GM08714 (cell line): ENCODE measurements at regions not wholly inside any gene's neighbourhood (a gene's known extent, or its start where the extent isn't known, plus 50 kb on each side); places are given as distances from the start of the nearest gene placed in this dataset.
"Not testable (repeated sequence)": the region's sequence is repeated elsewhere in the genome, so short reads cannot be mapped to it uniquely, and the experiment has no call there.

ENCODE experiments used
- H3K4me3 ChIP-seq: fragments of 200-500 bp; sonication (Bioruptor generic); 2 replicates; pipeline ENCODE4 v1.5.1; 2014; ENCODE audit warnings: mild to moderate bottlenecking, low read length, inconsistent platforms
- ZNF274 ChIP-seq: IDR thresholded peaks from 2 replicates; pipeline ENCODE4 v1.6.1; 2012; ENCODE audit warnings: mild to moderate bottlenecking, low read depth, low read length

DNA sequence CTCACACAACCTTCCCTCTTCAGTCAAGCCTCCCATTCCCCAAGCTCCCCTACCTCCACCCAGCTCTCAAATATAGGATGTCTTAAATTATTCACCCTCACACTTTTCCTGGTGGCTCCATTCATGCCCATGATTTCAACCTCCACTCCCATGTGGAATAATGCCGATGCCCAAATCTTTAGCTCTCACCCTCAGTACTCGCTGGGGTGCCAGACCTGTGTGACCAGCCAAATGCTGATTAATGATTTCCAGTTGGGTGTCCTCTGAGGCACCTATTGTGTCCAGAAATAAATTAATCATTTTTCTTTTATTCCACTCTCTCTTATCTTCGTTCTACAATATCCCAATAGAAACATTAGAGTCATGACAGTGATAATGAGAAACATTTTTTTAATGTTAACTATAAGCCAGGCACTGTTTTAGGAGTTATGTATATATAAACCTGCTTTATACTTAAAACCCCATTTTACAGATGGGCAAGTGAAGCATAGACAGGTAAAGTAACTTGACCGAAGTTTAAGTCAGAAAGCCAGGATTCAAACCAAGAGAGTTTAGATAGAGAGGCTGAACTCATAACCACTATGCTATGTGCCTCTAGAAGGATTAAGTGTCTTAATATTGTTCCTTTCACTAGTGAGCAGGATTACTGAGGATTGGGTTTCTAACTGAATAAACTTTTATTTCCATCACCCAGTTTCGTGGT is 209.7 kb downstream of the DUSP10 start:
- no peak for TF ChIP-seq ZNF274

DNA sequence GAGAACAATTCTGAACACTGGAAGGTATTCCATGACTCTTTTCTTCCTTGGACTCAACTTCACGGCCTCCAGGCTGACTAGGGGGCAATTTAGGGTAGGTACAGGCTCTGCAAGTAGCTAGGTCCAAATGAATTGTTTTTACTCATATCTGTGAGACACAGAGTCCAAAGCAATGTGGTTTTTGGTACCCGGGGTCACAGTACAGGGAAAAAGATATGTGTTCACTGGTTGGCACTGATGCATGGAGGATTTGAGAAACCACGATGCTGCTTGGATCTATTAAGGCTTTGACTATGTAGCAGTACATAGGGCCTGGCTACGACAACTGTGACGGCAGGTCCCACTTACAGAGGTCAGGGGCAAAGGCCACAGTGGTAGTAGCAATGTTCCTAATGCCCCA is 200.6 kb downstream of the DUSP10 start:
- no peak for TF ChIP-seq ZNF274
- no peak overlapping the region for H3K4me3 ChIP-seq

More for the DNA sequence above, 209.7 kb downstream of the DUSP10 start:
- no peak overlapping the region for H3K4me3 ChIP-seq

DNA sequence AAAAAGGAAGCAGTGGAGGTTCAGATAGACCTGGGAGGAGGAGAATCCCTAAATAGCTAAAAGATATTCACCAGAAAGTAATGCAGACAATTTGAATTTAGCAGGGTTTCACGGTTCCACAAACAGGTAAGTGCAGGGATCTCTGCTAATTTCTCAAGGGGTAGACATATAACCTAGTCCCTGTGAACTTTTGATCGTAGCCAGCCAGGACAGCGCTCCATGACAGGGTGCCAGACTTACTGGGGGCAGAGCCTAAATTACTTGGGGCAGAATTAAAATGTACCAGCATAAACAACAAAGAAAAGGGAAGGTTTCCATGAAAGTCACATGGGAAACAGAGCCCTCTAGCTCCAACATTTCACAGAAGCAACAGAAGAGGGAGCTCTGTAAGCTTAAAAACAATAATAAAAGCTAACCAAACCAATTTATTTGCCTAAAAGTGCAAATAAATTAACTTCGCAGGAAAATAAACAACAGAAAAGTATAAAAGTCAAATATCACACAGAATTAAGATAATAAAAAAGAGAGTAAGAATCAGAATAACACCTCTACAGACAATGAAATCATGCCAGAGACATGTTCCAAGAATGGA is 198.3 kb downstream of the DUSP10 start:
- no peak for TF ChIP-seq ZNF274
- H3K4me3 ChIP-seq: no peak overlapping the region

DNA sequence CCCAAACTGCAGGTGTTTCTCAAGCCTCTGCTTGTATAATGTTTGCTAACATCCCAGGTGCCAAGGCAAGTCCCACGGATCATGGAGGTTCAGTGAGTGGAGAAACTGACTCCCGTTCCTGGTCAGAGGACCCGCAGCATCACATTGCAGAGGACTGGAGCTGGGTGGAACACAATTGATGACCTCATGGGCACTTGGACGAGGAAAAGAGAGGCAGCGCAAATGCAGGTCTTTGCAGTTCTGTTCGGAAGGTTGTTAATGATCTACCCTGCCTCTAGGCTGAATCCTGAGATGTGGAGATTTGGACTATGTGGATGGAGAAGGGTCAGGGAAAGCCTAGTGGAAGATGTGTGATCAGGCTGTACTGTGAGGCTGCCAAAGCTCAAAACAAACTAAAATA is 192.9 kb downstream of the DUSP10 start:
- no peak overlapping the region for H3K4me3 ChIP-seq

DNA sequence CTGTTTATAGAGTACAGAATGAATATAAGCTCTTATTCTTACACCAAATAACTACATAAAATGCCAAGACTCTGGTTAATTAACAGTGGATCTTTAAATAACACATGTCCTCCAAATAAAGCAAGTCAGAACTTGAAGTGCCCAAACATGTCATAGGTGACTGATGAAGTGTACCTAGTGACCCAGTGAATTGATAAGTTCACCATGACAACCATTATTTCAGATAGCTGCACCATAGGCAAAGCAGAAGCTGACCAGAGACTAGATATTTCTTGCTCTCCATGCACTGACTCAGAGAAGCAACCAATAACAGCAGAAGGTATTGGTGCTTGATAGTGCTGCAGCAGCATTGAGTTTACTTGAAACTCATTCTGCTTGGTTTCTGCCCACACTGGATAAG is 192.1 kb downstream of the DUSP10 start:
- H3K4me3 ChIP-seq: no peak overlapping the region
- TF ChIP-seq ZNF274: no peak

More for the DNA sequence above, 192.9 kb downstream of the DUSP10 start:
- no peak for TF ChIP-seq ZNF274

DNA sequence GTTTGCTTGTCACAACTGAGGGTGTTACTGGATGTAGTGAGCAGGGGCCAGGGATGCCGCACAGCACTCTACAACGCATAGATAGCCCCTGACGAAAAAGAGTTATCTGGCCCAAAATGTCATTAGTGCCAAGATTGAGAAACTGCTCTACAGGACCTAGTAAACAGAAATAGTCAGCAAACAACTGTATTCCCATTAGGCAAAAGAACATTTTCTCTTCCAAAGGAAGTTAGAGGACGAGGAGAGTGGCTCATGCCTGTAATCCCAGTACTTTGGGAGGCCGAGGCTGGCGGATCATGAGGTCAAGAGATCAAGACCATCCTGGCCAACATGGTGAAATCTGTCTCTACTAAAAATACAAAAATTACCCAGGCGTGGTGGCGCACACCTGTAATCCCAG is 189.1 kb downstream of the DUSP10 start:
- not testable (repeated sequence) for H3K4me3 ChIP-seq

DNA sequence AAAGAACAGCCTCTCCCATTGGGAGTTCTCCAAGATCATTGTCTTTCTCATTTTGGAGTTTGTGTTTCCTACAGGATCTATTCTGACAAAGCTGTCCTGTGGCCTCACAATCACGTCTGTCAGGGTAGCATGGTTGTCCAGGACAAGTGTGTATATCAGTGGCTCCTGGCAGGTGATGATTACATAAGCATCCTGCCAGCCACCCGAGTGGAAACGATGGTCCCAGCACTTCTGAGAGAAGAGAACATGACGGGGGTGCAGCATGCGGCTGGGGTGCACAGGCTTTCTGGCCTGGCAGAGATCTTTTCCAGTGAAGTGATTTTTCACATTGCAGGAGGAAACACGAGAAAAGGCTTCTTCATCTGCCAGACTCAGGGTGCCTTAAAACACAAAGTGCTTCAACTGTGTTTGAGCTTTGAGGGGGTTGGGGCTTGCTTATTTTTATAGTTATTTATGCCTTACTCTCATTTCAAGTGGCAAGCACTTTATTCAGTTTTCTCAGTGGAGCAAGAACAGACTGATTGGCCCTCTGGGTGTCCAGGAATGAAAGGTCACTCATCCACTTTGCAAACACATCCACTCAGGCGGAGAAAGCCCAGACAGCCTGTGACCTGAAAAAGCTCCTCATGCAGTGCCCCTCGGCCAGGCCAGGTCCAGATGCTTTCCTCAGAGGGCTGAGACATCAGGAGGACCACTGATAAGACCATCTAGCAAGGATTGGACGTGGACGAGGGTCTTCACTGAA is 186.0 kb downstream of the DUSP10 start:
- no peak overlapping the region for H3K4me3 ChIP-seq
- TF ChIP-seq ZNF274: no peak

DNA sequence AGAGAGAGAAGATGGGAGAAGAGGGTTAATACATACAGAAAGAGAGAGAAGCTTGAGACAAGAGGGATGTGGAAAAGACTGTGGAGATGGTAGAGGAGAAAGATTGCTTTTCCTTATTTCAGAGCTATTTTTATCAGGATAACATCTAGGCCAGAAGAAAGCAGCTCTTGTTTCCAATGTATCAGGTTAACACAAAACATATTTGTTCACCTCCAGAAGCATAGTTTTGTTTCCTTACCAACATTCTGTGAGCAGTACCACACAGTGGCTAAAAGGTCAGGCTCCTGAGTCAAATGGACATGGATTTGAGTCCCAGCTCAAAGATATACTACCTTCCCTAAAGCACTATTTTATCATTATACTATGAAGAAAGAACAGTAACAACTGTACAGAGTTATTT is 185.5 kb downstream of the DUSP10 start:
- no peak overlapping the region for H3K4me3 ChIP-seq
- TF ChIP-seq ZNF274: no peak

DNA sequence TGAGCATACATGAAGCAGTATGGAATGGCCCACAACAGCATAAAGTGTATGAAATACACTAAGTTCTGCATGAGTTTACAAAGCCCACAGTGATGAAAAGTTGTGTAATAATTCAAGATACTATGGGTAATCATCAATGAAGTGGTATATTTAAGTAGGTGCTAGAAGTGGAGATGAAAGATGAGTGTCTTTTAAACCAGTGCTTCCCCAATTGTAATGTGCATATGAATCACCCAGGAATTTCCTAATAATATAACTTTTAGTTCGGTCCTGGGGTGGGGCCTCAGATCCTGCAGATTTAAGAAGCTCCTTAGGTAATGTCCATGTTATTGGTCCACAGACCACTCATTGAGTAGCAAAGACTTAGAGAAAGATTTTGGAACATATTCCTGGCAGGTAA is 184.9 kb downstream of the DUSP10 start:
- TF ChIP-seq ZNF274: no peak
- H3K4me3 ChIP-seq: no peak overlapping the region

DNA sequence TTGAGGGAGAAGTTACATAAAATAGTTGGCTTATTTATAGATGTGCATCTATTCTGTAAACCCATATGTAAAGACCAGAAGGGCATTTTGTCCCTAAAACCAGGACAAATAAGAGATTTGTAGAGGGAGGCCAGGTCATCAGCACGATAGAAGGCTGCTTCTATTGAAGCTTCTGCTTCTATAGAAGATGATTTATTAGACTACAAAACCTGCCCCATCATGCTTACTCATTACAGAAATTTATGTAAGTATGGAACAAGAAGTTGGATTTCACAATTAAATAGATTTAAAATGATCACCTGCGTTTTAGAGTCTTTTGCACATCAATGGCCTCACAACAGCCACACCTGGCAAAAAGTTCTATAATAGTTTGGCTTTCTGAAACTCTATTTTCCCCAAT is 183.5 kb downstream of the DUSP10 start:
- no peak for TF ChIP-seq ZNF274
- no peak overlapping the region for H3K4me3 ChIP-seq

DNA sequence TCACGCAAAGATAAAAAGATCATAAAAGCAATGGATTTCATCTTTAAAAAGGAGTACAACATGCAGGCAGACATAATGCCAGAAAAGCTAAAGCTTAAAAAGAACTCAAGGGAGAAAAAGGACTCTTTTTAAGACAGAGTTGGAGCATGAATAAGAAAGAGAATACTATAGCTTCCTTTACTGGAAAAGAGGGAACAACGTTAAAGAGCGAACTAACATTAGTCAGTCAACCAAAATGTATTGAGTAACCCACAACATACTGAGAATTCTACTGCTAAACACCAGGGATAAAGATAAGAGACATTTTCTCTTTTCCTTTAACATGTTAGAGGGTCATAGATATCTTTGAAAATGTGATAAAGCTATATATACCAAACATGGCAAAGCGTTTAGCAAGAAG is 182.0 kb downstream of the DUSP10 start:
- no peak for TF ChIP-seq ZNF274
- no peak overlapping the region for H3K4me3 ChIP-seq

DNA sequence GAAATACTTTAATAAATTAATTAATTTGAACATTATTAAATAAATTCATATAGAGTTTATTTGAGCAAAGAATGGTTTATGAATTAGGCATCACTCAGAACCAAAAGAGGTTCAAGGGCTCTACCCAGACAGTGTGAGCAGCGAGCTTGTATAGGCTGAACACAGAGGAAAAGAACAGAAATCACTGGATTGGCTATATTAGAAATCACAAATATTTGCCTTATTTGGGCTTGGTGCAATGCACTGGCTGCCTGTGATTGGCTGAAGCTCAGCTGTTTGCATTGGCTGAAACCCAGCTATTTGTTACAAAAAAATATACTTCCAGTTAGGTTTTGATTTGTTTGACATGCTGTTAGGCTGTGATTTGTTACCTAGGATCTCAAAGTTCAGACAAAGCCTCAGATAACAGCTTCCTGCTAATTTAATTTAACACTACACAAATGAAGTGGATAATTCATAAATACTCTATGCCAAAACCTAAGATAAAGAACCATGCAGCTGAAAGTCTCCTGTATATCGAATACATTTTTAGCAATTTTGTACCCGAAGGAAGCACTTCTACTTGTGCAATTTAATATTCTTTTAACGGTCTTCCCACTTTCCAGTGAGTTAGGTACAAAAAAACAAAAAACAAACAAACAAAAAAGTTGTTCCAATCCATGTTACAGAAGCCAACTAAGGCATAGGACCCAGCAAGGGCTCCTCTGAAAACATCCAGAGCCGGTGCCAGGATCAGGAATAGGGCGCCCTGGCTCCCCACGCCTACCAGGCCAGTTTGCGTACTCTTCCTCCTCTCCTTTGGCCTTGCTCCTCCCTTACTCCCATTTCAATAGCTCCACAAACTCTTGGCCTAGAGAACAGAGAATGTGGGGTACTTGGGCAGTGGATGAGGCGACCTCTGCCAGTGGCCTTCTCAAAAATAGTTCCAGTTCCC is 179.1 kb downstream of the DUSP10 start:
- no peak overlapping the region for H3K4me3 ChIP-seq
- no peak for TF ChIP-seq ZNF274

DNA sequence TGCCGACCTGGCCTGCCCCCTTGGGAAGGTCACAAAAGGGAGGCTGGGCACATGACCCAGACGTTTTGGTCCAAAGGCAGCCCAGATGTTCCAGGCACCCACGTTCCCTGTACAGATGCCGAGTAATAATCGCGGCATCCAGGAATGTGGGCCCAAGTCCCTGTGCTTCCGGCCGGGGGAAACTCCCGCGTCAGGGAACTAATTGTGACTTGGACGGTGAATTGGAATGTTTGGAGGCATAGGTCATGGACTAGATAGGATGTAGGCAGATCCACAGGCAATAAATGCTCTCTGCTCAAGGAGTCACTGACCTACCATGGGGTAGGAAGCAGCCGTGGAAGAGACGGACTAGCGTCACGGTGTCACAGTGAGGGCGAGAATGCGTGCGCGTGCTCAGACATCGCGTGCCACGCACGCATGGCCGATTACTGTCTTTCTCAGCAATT is 178.4 kb downstream of the DUSP10 start:
- TF ChIP-seq ZNF274: no peak
- no peak overlapping the region for H3K4me3 ChIP-seq

DNA sequence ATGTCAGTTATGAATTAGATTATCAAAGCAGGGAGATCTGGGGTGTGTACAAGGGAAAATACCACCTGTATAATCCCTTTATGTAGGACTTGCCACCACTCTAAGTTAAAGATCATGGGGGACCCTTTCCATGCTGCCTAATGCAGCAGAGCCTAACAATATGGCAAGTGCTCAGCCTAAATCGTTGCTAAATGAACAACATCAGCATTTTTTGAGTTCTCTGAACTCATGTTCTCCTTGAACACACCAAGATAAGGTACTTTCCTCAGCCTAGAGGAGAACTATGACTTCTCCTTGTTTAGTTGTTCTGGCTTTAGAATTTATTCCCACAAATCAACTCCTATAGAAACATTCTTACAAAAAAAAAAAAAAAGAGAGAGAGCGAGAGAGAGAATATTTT is 177.0 kb downstream of the DUSP10 start:
- no peak for TF ChIP-seq ZNF274
- no peak overlapping the region for H3K4me3 ChIP-seq
